H9 (cell line): ENCODE measurements at regions not wholly inside any gene's neighbourhood (a gene's known extent, or its start where the extent isn't known, plus 50 kb on each side); places are given as distances from the start of the nearest gene placed in this dataset.
A peak's percentile ranks its signal among the peaks of the same experiment; 100 is the strongest.

Experiments used
- DNase-seq: peaks from one replicate; pipeline ENCODE4 v3.0.0-alpha.2; 2017
- H2AFZ ChIP-seq: one replicate; pipeline ENCODE4 v1.6.1; 2013; ENCODE audit warnings: mild to moderate bottlenecking, low read length, control low read depth, moderate library complexity
- H2AK5ac ChIP-seq: 2 replicates; pipeline ENCODE4 v1.6.1; 2013; ENCODE audit warnings: low read length, control low read depth, mixed read lengths; ENCODE audit not compliant: insufficient read length
- H2BK120ac ChIP-seq: one replicate; pipeline ENCODE4 v1.6.1; 2013; ENCODE audit warnings: low read depth, mild to moderate bottlenecking, low read length, control low read depth, inconsistent platforms; ENCODE audit not compliant: poor library complexity, severe bottlenecking
- H2BK12ac ChIP-seq: 2 replicates; pipeline ENCODE4 v1.6.1; 2013; ENCODE audit warnings: low read length, control low read depth, mixed read lengths, low read depth; ENCODE audit not compliant: insufficient read length
- H2BK15ac ChIP-seq: 2 replicates; pipeline ENCODE4 v1.6.1; 2013; ENCODE audit warnings: low read depth, low read length, control low read depth
- H2BK20ac ChIP-seq: one replicate; pipeline ENCODE4 v1.6.1; 2013; ENCODE audit warnings: low read depth, mild to moderate bottlenecking, low read length, control low read depth, inconsistent platforms; ENCODE audit not compliant: poor library complexity, severe bottlenecking
- H2BK5ac ChIP-seq: 2 replicates; pipeline ENCODE4 v1.6.1; 2013; ENCODE audit warnings: low read length, control low read depth, mixed read lengths; ENCODE audit not compliant: insufficient read length
- H3K14ac ChIP-seq: 2 replicates; pipeline ENCODE4 v1.6.1; 2013; ENCODE audit warnings: low read length, control low read depth; ENCODE audit not compliant: insufficient read depth
- H3K18ac ChIP-seq: 2 replicates; pipeline ENCODE4 v1.6.1; 2013; ENCODE audit warnings: low read depth, mild to moderate bottlenecking, mixed read lengths, low read length, control low read depth; ENCODE audit not compliant: insufficient read length
- H3K23ac ChIP-seq: 2 replicates; pipeline ENCODE4 v1.6.1; 2013; ENCODE audit warnings: low read length, control low read depth, mixed read lengths, low read depth; ENCODE audit not compliant: insufficient read length
- H3K23me2 ChIP-seq: 2 replicates; pipeline ENCODE4 v1.6.1; 2013; ENCODE audit warnings: low read depth, mild to moderate bottlenecking, mixed read lengths, low read length, control low read depth; ENCODE audit not compliant: insufficient read length, poor library complexity, severe bottlenecking
- H3K27ac ChIP-seq: 2 replicates; pipeline ENCODE4 v1.5.1; 2013; ENCODE audit warnings: low read length, control low read depth, mixed read lengths, low read depth; ENCODE audit not compliant: insufficient read length
- H3K27me3 ChIP-seq: 2 replicates; pipeline ENCODE4 v1.6.1; 2013; ENCODE audit warnings: low read length, control low read depth, inconsistent platforms; ENCODE audit not compliant: insufficient read depth
- H3K4ac ChIP-seq: 2 replicates; pipeline ENCODE4 v1.6.1; 2013; ENCODE audit warnings: low read depth, mild to moderate bottlenecking, control low read depth, inconsistent platforms, low read length, moderate library complexity
- H3K4me1 ChIP-seq: 2 replicates; pipeline ENCODE4 v1.6.1; 2013; ENCODE audit warnings: low read length, control low read depth, inconsistent platforms; ENCODE audit not compliant: insufficient read depth
- H3K4me2 ChIP-seq: 2 replicates; pipeline ENCODE4 v1.6.1; 2013; ENCODE audit warnings: low read length, control low read depth, mixed read lengths; ENCODE audit not compliant: insufficient read length, insufficient read depth
- H3K56ac ChIP-seq: 2 replicates; pipeline ENCODE4 v1.6.1; 2013; ENCODE audit warnings: low read depth, mild to moderate bottlenecking, mixed read lengths, low read length, control low read depth; ENCODE audit not compliant: insufficient read length
- H3K79me1 ChIP-seq: 2 replicates; pipeline ENCODE4 v1.6.1; 2013; ENCODE audit warnings: low read depth, mild to moderate bottlenecking, moderate library complexity, low read length, control low read depth, inconsistent platforms; ENCODE audit not compliant: insufficient read depth, poor library complexity, severe bottlenecking
- H3K79me2 ChIP-seq: 2 replicates; pipeline ENCODE4 v1.6.1; 2013; ENCODE audit warnings: low read length, control low read depth, inconsistent platforms; ENCODE audit not compliant: insufficient read depth
- H3K9ac ChIP-seq: 2 replicates; pipeline ENCODE4 v1.6.1; 2013; ENCODE audit warnings: low read length, control low read depth, mixed read lengths; ENCODE audit not compliant: insufficient read length; ENCODE audit errors: extremely low read depth
- H3K9me3 ChIP-seq: one replicate; pipeline ENCODE4 v1.6.1; 2013; ENCODE audit warnings: low read depth, low read length, inconsistent platforms; ENCODE audit not compliant: control insufficient read depth
- H3T11ph ChIP-seq: one replicate; pipeline ENCODE4 v1.6.1; 2013; ENCODE audit warnings: mild to moderate bottlenecking, low read length, control low read depth, inconsistent platforms
- H4K20me1 ChIP-seq: one replicate; pipeline ENCODE4 v1.6.1; 2013; ENCODE audit not compliant: control insufficient read depth, insufficient read length, insufficient read depth
- H4K5ac ChIP-seq: 2 replicates; pipeline ENCODE4 v1.6.1; 2013; ENCODE audit warnings: low read depth, mild to moderate bottlenecking, mixed read lengths, low read length, control low read depth; ENCODE audit not compliant: insufficient read length
- H4K8ac ChIP-seq: replicated peaks from 2 replicates; pipeline ENCODE4 v1.6.1; 2013; ENCODE audit warnings: low read length, control low read depth, mixed read lengths, low read depth; ENCODE audit not compliant: insufficient read length
- H4K91ac ChIP-seq: 2 replicates; pipeline ENCODE4 v1.6.1; 2013; ENCODE audit warnings: low read depth, mild to moderate bottlenecking, moderate library complexity, mixed read lengths, low read length, control low read depth; ENCODE audit not compliant: insufficient read length
- H3K27ac Mint-ChIP-seq, 3 experiments: 2 replicates in 2 of 3; 3 replicates in 1 of 3; pipeline ENCODE4 v1.8.0; 2020 to 2021; ENCODE audit warnings: mixed read lengths in 3 of 3, mild to moderate bottlenecking in 1 of 3, moderate library complexity in 1 of 3
- H3K27me3 Mint-ChIP-seq: 2 replicates; pipeline ENCODE4 v1.8.0; 2021; ENCODE audit warnings: low read depth, mild to moderate bottlenecking, moderate library complexity, mixed read lengths
- H3K36me3 Mint-ChIP-seq, 3 experiments: 2 replicates in 2 of 3; 3 replicates in 1 of 3; pipeline ENCODE4 v1.8.0; 2020 to 2021; ENCODE audit warnings: low read depth in 3 of 3, mixed read lengths in 3 of 3; ENCODE audit not compliant: insufficient read depth in 1 of 3
- H3K4me1 Mint-ChIP-seq, 2 experiments: 2 replicates each; pipeline ENCODE4 v1.8.0; 2020; ENCODE audit warnings: mixed read lengths in 2 of 2
- H3K4me3 Mint-ChIP-seq, 2 experiments: 2 replicates in 1 of 2; 3 replicates in 1 of 2; pipeline ENCODE4 v1.8.0; 2020 to 2021; ENCODE audit warnings: mild to moderate bottlenecking in 2 of 2, mixed read lengths in 2 of 2, moderate library complexity in 1 of 2
- H3K9me3 Mint-ChIP-seq, 2 experiments: 2 replicates in 1 of 2; 3 replicates in 1 of 2; pipeline ENCODE4 v1.8.0; 2020; ENCODE audit warnings: mild to moderate bottlenecking in 2 of 2, mixed read lengths in 2 of 2, moderate library complexity in 1 of 2
- WGBS: extraction: QIAGEN DNeasy Blood & Tissue Kit; methylation state at CpG from one replicate; pipeline ENCODE4 v1.1.7; 2013; ENCODE audit warnings: missing lambda C conversion rate, low lambda C conversion rate, mixed read lengths; ENCODE audit not compliant: insufficient read length; ENCODE audit errors: extremely low coverage; 5-methylcytosine and 5-hydroxymethylcytosine counted together
- TF ChIP-seq, protein P1 (sequence below): fragments of 200-600 bp; sonication (generic); conservative IDR thresholded peaks from 3 replicates; pipeline ENCODE4 v1.8.0; 2021; ENCODE audit warnings: antibody characterized with exemption, mild to moderate bottlenecking

DNA sequence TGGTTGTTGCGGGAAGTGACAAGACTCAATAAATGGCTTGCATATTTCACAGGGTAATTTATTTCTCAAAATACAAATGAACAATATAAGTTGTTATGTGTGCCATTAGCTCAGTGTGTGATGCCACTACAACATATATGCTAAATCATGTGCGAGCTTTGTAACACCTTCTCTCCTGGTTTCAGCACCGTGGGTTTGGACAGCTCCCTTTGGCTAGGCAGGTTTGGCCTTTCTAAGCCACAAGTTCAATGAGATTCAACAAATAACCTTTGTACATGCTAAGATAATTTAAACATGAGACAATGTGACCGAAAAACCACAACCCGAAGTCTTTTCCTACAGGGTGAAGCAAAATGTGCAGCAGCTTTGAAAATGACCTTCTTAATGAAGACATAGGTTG lies 563.9 kb downstream of the TMEM114 start:
- H3K23me2 ChIP-seq = no peaks in the 10 kb centered on the region
- Mint-ChIP-seq H3K27ac (no peak overlapping the region), H3K4me3 (no peak overlapping the region), H3K4me1 (no peaks in the 10 kb centered on the region), H3K36me3 (no peaks in the 10 kb centered on the region; a peak in 1 of 7 replicates), H3K9me3 (peaks cover 0 to 4% of the 10 kb centered on the region in 2 experiments; a peak in 3 of 5 replicates), H3K27me3 (peaks cover 4% of the 10 kb centered on the region)
- H4K20me1 ChIP-seq = no peaks in the 10 kb centered on the region
- H3K56ac ChIP-seq = no peak overlapping the region
- H3T11ph ChIP-seq = no peak overlapping the region
- H2BK5ac ChIP-seq = no peak overlapping the region
- no peak overlapping the region for H4K5ac ChIP-seq
- no peak overlapping the region for H2BK12ac ChIP-seq
- H2BK20ac ChIP-seq = no peak overlapping the region
- no peak overlapping the region for H2AK5ac ChIP-seq
- H3K27ac ChIP-seq = no peak overlapping the region
- no peaks in the 10 kb centered on the region for H3K27me3 ChIP-seq
- H2BK120ac ChIP-seq = no peak overlapping the region
- no peak overlapping the region for H4K91ac ChIP-seq
- H3K9ac ChIP-seq = no peak overlapping the region
- no peak overlapping the region for H3K4me2 ChIP-seq
- H3K14ac ChIP-seq = no peak overlapping the region
- H3K79me1 ChIP-seq = no peaks in the 10 kb centered on the region
- DNase-seq = peak; percentile 34
- no peak overlapping the region for H3K18ac ChIP-seq
- H3K9me3 ChIP-seq = no peaks in the 10 kb centered on the region
- H3K23ac ChIP-seq = no peak overlapping the region
- H3K79me2 ChIP-seq = no peaks in the 10 kb centered on the region
- H3K4me1 ChIP-seq = no peaks in the 10 kb centered on the region
- TF ChIP-seq, protein P1, sequence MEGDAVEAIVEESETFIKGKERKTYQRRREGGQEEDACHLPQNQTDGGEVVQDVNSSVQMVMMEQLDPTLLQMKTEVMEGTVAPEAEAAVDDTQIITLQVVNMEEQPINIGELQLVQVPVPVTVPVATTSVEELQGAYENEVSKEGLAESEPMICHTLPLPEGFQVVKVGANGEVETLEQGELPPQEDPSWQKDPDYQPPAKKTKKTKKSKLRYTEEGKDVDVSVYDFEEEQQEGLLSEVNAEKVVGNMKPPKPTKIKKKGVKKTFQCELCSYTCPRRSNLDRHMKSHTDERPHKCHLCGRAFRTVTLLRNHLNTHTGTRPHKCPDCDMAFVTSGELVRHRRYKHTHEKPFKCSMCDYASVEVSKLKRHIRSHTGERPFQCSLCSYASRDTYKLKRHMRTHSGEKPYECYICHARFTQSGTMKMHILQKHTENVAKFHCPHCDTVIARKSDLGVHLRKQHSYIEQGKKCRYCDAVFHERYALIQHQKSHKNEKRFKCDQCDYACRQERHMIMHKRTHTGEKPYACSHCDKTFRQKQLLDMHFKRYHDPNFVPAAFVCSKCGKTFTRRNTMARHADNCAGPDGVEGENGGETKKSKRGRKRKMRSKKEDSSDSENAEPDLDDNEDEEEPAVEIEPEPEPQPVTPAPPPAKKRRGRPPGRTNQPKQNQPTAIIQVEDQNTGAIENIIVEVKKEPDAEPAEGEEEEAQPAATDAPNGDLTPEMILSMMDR = no peak
- WGBS = no CpG with 5 or more reads among the region's 5 CpGs
- H3K4ac ChIP-seq = no peak overlapping the region
- H2AFZ ChIP-seq = no peak overlapping the region
- H4K8ac ChIP-seq = no peak overlapping the region
- no peak overlapping the region for H2BK15ac ChIP-seq
